GM12865 (cell line): ENCODE measurements at regions not wholly inside any gene's neighbourhood (a gene's known extent, or its start where the extent isn't known, plus 50 kb on each side); places are given as distances from the start of the nearest gene placed in this dataset.

Experiments
- DNase-seq: peaks from one replicate; pipeline ENCODE4 v3.0.0; 2010; ENCODE audit warnings: low read depth
- H3K4me3 ChIP-seq: 2 replicates; pipeline ENCODE4 v1.5.1; 2011; ENCODE audit warnings: mild to moderate bottlenecking, low read depth, low read length, control low read depth
- CTCF ChIP-seq: IDR thresholded peaks from 2 replicates; pipeline ENCODE4 v1.5.1; 2011; ENCODE audit warnings: low read length, control low read depth, low read depth, inconsistent platforms; ENCODE audit not compliant: insufficient read depth; ENCODE audit errors: missing control alignments

- H3K4me3 ChIP-seq, result no peak overlapping the region
- TF ChIP-seq CTCF, result no peak
- DNase-seq, result no peak
Observed at GRCh38 chr4:3683744-3684421, 82.3 kb upstream of the ADRA2C start.

GRCh38 chr4:3683077-3683743 is 83.0 kb upstream of the ADRA2C start:
- no peak for DNase-seq
- no peak for TF ChIP-seq CTCF
- H3K4me3 ChIP-seq, result no peak overlapping the region

GRCh38 chr4:3682236-3683076 is 83.7 kb upstream of the ADRA2C start:
- TF ChIP-seq CTCF, result no peak
- no peak for DNase-seq
- no peak overlapping the region for H3K4me3 ChIP-seq

DNA sequence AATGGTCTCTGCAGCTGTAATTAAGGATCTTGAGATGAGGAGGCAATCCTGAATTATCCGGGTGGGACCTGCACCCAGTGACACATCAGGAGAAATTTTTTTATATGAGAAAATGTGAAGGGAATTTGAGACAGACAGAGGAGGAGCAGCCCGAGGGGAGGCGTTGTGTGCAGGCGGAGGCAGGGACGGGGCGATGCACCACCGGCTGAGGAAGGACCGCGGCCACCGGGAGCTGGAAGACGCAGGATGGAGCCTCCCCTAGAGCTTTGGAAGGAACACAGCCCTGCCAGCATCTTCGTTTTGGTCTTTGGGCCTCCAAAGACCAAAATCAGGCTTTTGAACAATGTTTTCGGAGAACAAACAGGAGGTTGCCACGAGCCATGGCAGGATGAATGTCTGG is 85.0 kb upstream of the ADRA2C start:
- no peak for DNase-seq
- H3K4me3 ChIP-seq, result no peak overlapping the region
- no peak for TF ChIP-seq CTCF

- DNase-seq, result no peak
- TF ChIP-seq CTCF, result no peak
- no peak overlapping the region for H3K4me3 ChIP-seq
Observed at GRCh38 chr4:3680656-3681055, 85.5 kb upstream of the ADRA2C start.

DNA sequence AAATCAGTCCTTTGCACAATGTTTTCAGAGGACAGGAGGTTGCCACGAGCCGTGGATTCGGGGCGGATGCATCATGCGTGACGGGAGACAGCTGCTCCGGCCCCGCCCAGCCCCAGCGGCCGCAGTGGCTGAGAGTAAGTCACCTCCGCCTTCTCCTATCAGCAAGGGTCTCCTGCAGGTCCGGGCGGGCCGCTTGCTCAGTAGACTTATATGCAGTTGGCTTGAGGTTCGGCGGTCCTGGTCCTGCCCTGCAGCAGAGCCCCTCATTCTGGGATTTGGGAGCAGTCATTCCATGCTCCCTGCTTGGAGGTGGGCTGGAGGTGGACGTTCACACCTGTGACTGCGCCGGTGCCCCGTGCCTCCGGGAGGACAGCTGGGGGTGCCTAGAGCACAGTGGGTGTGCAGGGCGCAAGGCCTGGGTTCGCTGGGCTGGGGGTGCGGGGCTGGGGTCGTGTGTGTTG is 86.3 kb upstream of the ADRA2C start:
- no peak for DNase-seq
- H3K4me3 ChIP-seq, result no peak overlapping the region
- no peak for TF ChIP-seq CTCF
